GM18868 (cell line): ENCODE measurements at regions not wholly inside any gene's neighbourhood (a gene's known extent, or its start where the extent isn't known, plus 50 kb on each side); places are given as distances from the start of the nearest gene placed in this dataset.
A peak's percentile ranks its signal among the peaks of the same experiment; 100 is the strongest.
"Not testable (repeated sequence)": the region's sequence is repeated elsewhere in the genome, so short reads cannot be mapped to it uniquely, and the experiment has no call there.

Experiments used
- ATAC-seq: cut with Tn5 transposase; IDR thresholded peaks from one replicate; pipeline ENCODE4 v1.9.1; 2021; ENCODE audit warnings: mild to moderate bottlenecking, moderate library complexity; ENCODE audit not compliant: unreplicated experiment

- ATAC-seq: no peak
Measured at GRCh38 chr15:53038655-53038941, 248.5 kb upstream of the ONECUT1 start.

GRCh38 chr15:53037904-53038654, 247.9 kb upstream of the ONECUT1 start:
- no peak for ATAC-seq

- ATAC-seq: no peak
Measured at GRCh38 chr15:53036641-53037040, 246.5 kb upstream of the ONECUT1 start.

GRCh38 chr15:53034767-53035245, 244.7 kb upstream of the ONECUT1 start:
- no peak for ATAC-seq

GRCh38 chr15:53033709-53034108, 243.6 kb upstream of the ONECUT1 start:
- no peak for ATAC-seq

GRCh38 chr15:53031469-53031868, 241.3 kb upstream of the ONECUT1 start:
- ATAC-seq: no peak

GRCh38 chr15:53022788-53023187, 232.7 kb upstream of the ONECUT1 start:
- ATAC-seq: no peak

- no peak for ATAC-seq
Measured at GRCh38 chr15:53013329-53013728, 223.2 kb upstream of the ONECUT1 start.

- not testable (repeated sequence) for ATAC-seq
Measured at GRCh38 chr15:53011779-53012178, 221.6 kb upstream of the ONECUT1 start.

- peak; percentile 88 for ATAC-seq
Measured at GRCh38 chr15:53009093-53009492, 219.0 kb upstream of the ONECUT1 start.

- ATAC-seq: peak; percentile 75
Measured at GRCh38 chr15:53000409-53000808, 210.3 kb upstream of the ONECUT1 start.

GRCh38 chr15:52997123-52997522, 207.0 kb upstream of the ONECUT1 start:
- no peak for ATAC-seq

- no peak for ATAC-seq
Measured at GRCh38 chr15:52994290-52994689, 204.2 kb upstream of the ONECUT1 start.

GRCh38 chr15:52984507-52984906, 194.4 kb upstream of the ONECUT1 start:
- ATAC-seq: no peak

GRCh38 chr15:52980446-52980845, 190.3 kb upstream of the ONECUT1 start:
- no peak for ATAC-seq

- no peak for ATAC-seq
Measured at GRCh38 chr15:52976516-52977075, 186.5 kb upstream of the ONECUT1 start.

- no peak for ATAC-seq
Measured at GRCh38 chr15:52975941-52976449, 185.9 kb upstream of the ONECUT1 start.

- ATAC-seq: no peak
Measured at GRCh38 chr15:52963865-52964264, 173.7 kb upstream of the ONECUT1 start.

GRCh38 chr15:52960283-52960682, 170.1 kb upstream of the ONECUT1 start:
- no peak for ATAC-seq

GRCh38 chr15:52943746-52944145, 153.6 kb upstream of the ONECUT1 start:
- no peak for ATAC-seq

- ATAC-seq: no peak
Measured at GRCh38 chr15:52936489-52936888, 146.4 kb upstream of the ONECUT1 start.

- ATAC-seq: no peak
Measured at GRCh38 chr15:52925130-52925529, 135.0 kb upstream of the ONECUT1 start.

GRCh38 chr15:52924630-52925029, 134.5 kb upstream of the ONECUT1 start:
- no peak for ATAC-seq
